ENCODE measurements at regions not wholly inside any gene's neighbourhood (a gene's known extent, or its start where the extent isn't known, plus 50 kb on each side); places are given as distances from the start of the nearest gene placed in this dataset.

DNA sequence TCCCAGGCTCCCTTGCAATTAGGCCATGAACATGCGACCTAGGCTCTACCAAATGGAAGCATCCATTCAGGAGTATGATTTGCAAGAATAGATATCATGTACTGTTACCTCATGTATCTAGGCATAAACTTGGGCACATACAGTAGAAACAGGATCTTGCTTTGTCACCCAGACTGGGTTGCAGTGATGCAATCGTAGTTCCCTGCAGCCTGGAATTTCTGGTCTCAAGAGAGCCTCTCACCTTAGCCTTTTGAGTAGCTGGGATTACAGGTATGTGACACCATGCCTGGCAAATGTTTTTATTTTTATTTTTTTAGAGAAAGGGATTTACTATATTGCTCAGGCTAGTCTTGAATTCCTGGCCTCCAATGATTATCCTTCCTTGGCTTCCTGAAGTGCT is 994.2 kb downstream of the ADGRL3 start:
- no peak for TF ChIP-seq EP300 (IDR thresholded peaks at IDR 0.05)
- no peak for TF ChIP-seq POLR2A (IDR thresholded peaks at IDR 0.05)
- no peak for TF ChIP-seq CTCF (IDR thresholded peaks at IDR 0.05)
- Histone ChIP-seq H3K36me3 (no peaks in the 10 kb centered on the region), H3K4me1 (ENCODE audit: insufficient read depth) (no peaks in the 10 kb centered on the region), H3K4me3 (no peak overlapping the region), H3K9me3 (no peaks in the 10 kb centered on the region), H3K27me3 (no peaks in the 10 kb centered on the region), H3K27ac (no peak overlapping the region)
- WGBS, 3 donors = 83 to 92% (median 89%) methylated on average over 2 of the region's 2 CpGs
- intact Hi-C loops (cut with DNase I) = no loop called here
- no peak for DNase-seq

DNA sequence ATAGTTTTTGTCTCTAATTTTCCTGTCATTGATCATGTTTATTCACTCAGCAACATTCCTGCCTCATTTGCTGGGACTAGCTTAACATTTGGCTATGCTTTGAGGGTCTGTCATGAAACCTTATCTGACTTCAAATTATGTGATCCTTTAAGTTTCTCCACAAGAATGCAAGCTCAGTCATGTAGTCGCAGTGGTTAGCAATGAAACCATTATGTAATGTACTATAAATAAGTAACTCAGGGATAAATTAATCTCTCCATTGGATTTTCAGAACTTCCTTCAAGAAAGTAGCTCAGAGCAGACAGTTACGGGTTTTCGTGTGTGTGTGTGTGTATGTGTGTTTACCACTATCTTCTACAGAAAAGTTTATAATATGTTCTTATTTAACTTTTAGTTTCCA is 993.6 kb downstream of the ADGRL3 start:
- no peaks in the 10 kb centered on the region for H3K36me3 ChIP-seq
- H3K4me3 ChIP-seq = no peak overlapping the region
- WGBS, 3 donors = 40 to 64% (median 60%) methylated on average over 3 of the region's 3 CpGs
- no peak for DNase-seq
- intact Hi-C loops (cut with DNase I) = no loop called here
- no peak overlapping the region for H3K27ac ChIP-seq
- no peaks in the 10 kb centered on the region for H3K9me3 ChIP-seq
- TF ChIP-seq EP300 (IDR thresholded peaks at IDR 0.05) (no peak), CTCF (IDR thresholded peaks at IDR 0.05) (no peak), POLR2A (IDR thresholded peaks at IDR 0.05) (no peak)
- no peaks in the 10 kb centered on the region for H3K27me3 ChIP-seq
- H3K4me1 ChIP-seq (ENCODE audit: insufficient read depth) = no peaks in the 10 kb centered on the region

GRCh38 chr4:62191451-62192240 is 991.5 kb downstream of the ADGRL3 start:
- no peak for TF ChIP-seq CTCF (IDR thresholded peaks at IDR 0.05)
- TF ChIP-seq POLR2A (IDR thresholded peaks at IDR 0.05) = no peak
- no peak for TF ChIP-seq EP300 (IDR thresholded peaks at IDR 0.05)
- no peaks in the 10 kb centered on the region for H3K27me3 ChIP-seq
- no peak for DNase-seq
- no peak overlapping the region for H3K27ac ChIP-seq
- H3K36me3 ChIP-seq = no peaks in the 10 kb centered on the region
- no peaks in the 10 kb centered on the region for H3K4me1 ChIP-seq (ENCODE audit: insufficient read depth)
- intact Hi-C loops (cut with DNase I) = no loop called here
- 56 to 71% (median 59%) methylated on average over 7 of the region's 7 CpGs for WGBS, 3 donors
- no peaks in the 10 kb centered on the region for H3K9me3 ChIP-seq
- no peak overlapping the region for H3K4me3 ChIP-seq

DNA sequence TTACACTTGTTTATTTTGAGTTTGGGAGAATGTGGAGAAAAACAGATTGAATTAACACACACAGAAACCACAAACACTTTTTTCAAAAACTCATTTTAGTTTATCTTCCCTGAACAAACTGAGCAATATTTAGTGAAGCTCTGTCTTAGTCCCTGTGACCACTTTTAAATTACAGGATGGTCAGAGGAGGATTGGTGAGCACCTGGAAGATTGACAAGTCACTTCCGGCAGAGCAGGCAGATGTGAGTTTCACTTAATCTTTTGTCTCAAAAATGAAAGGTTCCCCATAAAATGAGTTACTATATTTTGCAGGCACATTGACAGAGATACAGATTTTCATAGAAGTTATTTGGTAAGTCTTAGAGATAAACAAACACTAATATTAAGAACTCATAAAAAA is 970.1 kb downstream of the ADGRL3 start:
- Histone ChIP-seq H3K27me3 (no peaks in the 10 kb centered on the region), H3K4me1 (ENCODE audit: insufficient read depth) (no peaks in the 10 kb centered on the region), H3K27ac (no peak overlapping the region), H3K9me3 (no peaks in the 10 kb centered on the region), H3K36me3 (no peaks in the 10 kb centered on the region), H3K4me3 (no peak overlapping the region)
- DNase-seq = no peak
- intact Hi-C loops (cut with DNase I) = no loop called here
- 25 to 61% (median 41%) methylated on average over 1 of the region's 1 CpG for WGBS, 3 donors
- no peak for TF ChIP-seq EP300 (IDR thresholded peaks at IDR 0.05)
- no peak for TF ChIP-seq CTCF (IDR thresholded peaks at IDR 0.05)
- no peak for TF ChIP-seq POLR2A (IDR thresholded peaks at IDR 0.05)

Data from ovary (tissue), 7 donors.